Skeletal muscle satellite cell (primary cell): ENCODE measurements at regions not wholly inside any gene's neighbourhood (a gene's known extent, or its start where the extent isn't known, plus 50 kb on each side); places are given as distances from the start of the nearest gene placed in this dataset.

Experiments
- H3K27me3 ChIP-seq: 2 replicates; pipeline ENCODE4 v1.7.0; 2013; ENCODE audit warnings: low read length; ENCODE audit not compliant: control insufficient read depth, insufficient read depth
- H3K36me3 ChIP-seq: 2 replicates; pipeline ENCODE4 v1.7.0; 2013; ENCODE audit warnings: mild to moderate bottlenecking, control low read depth, low read length; ENCODE audit not compliant: insufficient read depth
- H3K4me1 ChIP-seq: 2 replicates; pipeline ENCODE4 v1.7.0; 2013; ENCODE audit warnings: low read length; ENCODE audit not compliant: control insufficient read depth, insufficient read depth
- H3K4me2 ChIP-seq: 2 replicates; pipeline ENCODE4 v1.7.0; 2013; ENCODE audit warnings: mild to moderate bottlenecking, low read length
- H3K4me3 ChIP-seq: 2 replicates; pipeline ENCODE4 v1.7.0; 2013; ENCODE audit warnings: low read length
- H3K9ac ChIP-seq: 2 replicates; pipeline ENCODE4 v1.7.0; 2013; ENCODE audit warnings: mild to moderate bottlenecking, low read depth, low read length, moderate library complexity
- H3K9me3 ChIP-seq: replicated peaks from 2 replicates; pipeline ENCODE4 v1.7.0; 2013; ENCODE audit warnings: mild to moderate bottlenecking, control low read depth, low read length

GRCh38 chr13:33617055-33617454 lies 200.9 kb upstream of the RFC3 start:
- no peak overlapping the region for H3K4me2 ChIP-seq
- H3K36me3 ChIP-seq = no peaks in the 10 kb centered on the region
- no peak overlapping the region for H3K9ac ChIP-seq
- no peaks in the 10 kb centered on the region for H3K4me1 ChIP-seq
- no peaks in the 10 kb centered on the region for H3K9me3 ChIP-seq
- peaks cover 13% of the 10 kb centered on the region for H3K27me3 ChIP-seq
- no peak overlapping the region for H3K4me3 ChIP-seq

GRCh38 chr13:33624253-33624652 lies 193.7 kb upstream of the RFC3 start:
- Histone ChIP-seq H3K4me3 (no peak overlapping the region), H3K9ac (no peak overlapping the region), H3K4me2 (no peak overlapping the region), H3K4me1 (no peaks in the 10 kb centered on the region), H3K9me3 (no peaks in the 10 kb centered on the region), H3K36me3 (no peaks in the 10 kb centered on the region), H3K27me3 (no peaks in the 10 kb centered on the region)

GRCh38 chr13:33624740-33625139 lies 193.2 kb upstream of the RFC3 start:
- no peaks in the 10 kb centered on the region for H3K36me3 ChIP-seq
- no peak overlapping the region for H3K4me3 ChIP-seq
- H3K9ac ChIP-seq = no peak overlapping the region
- H3K4me2 ChIP-seq = no peak overlapping the region
- H3K9me3 ChIP-seq = no peaks in the 10 kb centered on the region
- H3K27me3 ChIP-seq = no peaks in the 10 kb centered on the region
- no peaks in the 10 kb centered on the region for H3K4me1 ChIP-seq

GRCh38 chr13:33626407-33626806 lies 191.5 kb upstream of the RFC3 start:
- no peaks in the 10 kb centered on the region for H3K4me1 ChIP-seq

GRCh38 chr13:33628662-33629061 lies 189.3 kb upstream of the RFC3 start:
- no peaks in the 10 kb centered on the region for H3K36me3 ChIP-seq
- no peaks in the 10 kb centered on the region for H3K4me1 ChIP-seq
- no peaks in the 10 kb centered on the region for H3K27me3 ChIP-seq
- H3K4me3 ChIP-seq = no peak overlapping the region
- H3K4me2 ChIP-seq = no peak overlapping the region
- H3K9me3 ChIP-seq = no peaks in the 10 kb centered on the region
- no peak overlapping the region for H3K9ac ChIP-seq

More at GRCh38 chr13:33626407-33626806, 191.5 kb upstream of the RFC3 start:
- no peak overlapping the region for H3K9ac ChIP-seq
- no peaks in the 10 kb centered on the region for H3K9me3 ChIP-seq
- H3K27me3 ChIP-seq = no peaks in the 10 kb centered on the region
- H3K4me3 ChIP-seq = no peak overlapping the region
- H3K36me3 ChIP-seq = no peaks in the 10 kb centered on the region
- H3K4me2 ChIP-seq = no peak overlapping the region

GRCh38 chr13:33629605-33630360 lies 188.2 kb upstream of the RFC3 start:
- H3K4me1 ChIP-seq = no peaks in the 10 kb centered on the region
- no peak overlapping the region for H3K9ac ChIP-seq
- no peaks in the 10 kb centered on the region for H3K36me3 ChIP-seq
- H3K9me3 ChIP-seq = no peaks in the 10 kb centered on the region
- no peaks in the 10 kb centered on the region for H3K27me3 ChIP-seq
- H3K4me2 ChIP-seq = no peak overlapping the region
- no peak overlapping the region for H3K4me3 ChIP-seq

GRCh38 chr13:33633701-33634545 lies 184.0 kb upstream of the RFC3 start:
- no peak overlapping the region for H3K9ac ChIP-seq
- no peak overlapping the region for H3K4me2 ChIP-seq
- H3K4me1 ChIP-seq = peaks cover 23% of the 10 kb centered on the region
- no peaks in the 10 kb centered on the region for H3K36me3 ChIP-seq
- no peak overlapping the region for H3K4me3 ChIP-seq
- H3K9me3 ChIP-seq = no peaks in the 10 kb centered on the region
- H3K27me3 ChIP-seq = no peaks in the 10 kb centered on the region

- Histone ChIP-seq H3K4me1 (peaks cover 29% of the 10 kb centered on the region), H3K36me3 (no peaks in the 10 kb centered on the region)
These were observed 183.4 kb upstream of the RFC3 start for GRCh38 chr13:33634546-33634982.

GRCh38 chr13:33636243-33636642 lies 181.7 kb upstream of the RFC3 start:
- no peaks in the 10 kb centered on the region for H3K36me3 ChIP-seq
- H3K4me3 ChIP-seq = no peak overlapping the region
- no peak overlapping the region for H3K4me2 ChIP-seq
- H3K9ac ChIP-seq = no peak overlapping the region
- H3K4me1 ChIP-seq = peaks cover 29% of the 10 kb centered on the region
- H3K9me3 ChIP-seq = no peaks in the 10 kb centered on the region
- H3K27me3 ChIP-seq = no peaks in the 10 kb centered on the region

More at GRCh38 chr13:33634546-33634982, 183.4 kb upstream of the RFC3 start:
- no peaks in the 10 kb centered on the region for H3K9me3 ChIP-seq
- no peaks in the 10 kb centered on the region for H3K27me3 ChIP-seq
- H3K4me2 ChIP-seq = no peak overlapping the region
- no peak overlapping the region for H3K4me3 ChIP-seq
- no peak overlapping the region for H3K9ac ChIP-seq

GRCh38 chr13:33636955-33637670 lies 180.8 kb upstream of the RFC3 start:
- H3K9ac ChIP-seq = no peak overlapping the region
- H3K4me3 ChIP-seq = no peak overlapping the region
- H3K36me3 ChIP-seq = no peaks in the 10 kb centered on the region
- no peaks in the 10 kb centered on the region for H3K9me3 ChIP-seq
- H3K27me3 ChIP-seq = no peaks in the 10 kb centered on the region
- peaks cover 32% of the 10 kb centered on the region for H3K4me1 ChIP-seq
- H3K4me2 ChIP-seq = no peak overlapping the region

GRCh38 chr13:33637978-33638743 lies 179.8 kb upstream of the RFC3 start:
- H3K4me3 ChIP-seq = no peak overlapping the region
- no peaks in the 10 kb centered on the region for H3K27me3 ChIP-seq
- H3K9me3 ChIP-seq = no peaks in the 10 kb centered on the region
- H3K4me2 ChIP-seq = no peak overlapping the region
- H3K36me3 ChIP-seq = no peaks in the 10 kb centered on the region
- H3K4me1 ChIP-seq = peaks cover 43% of the 10 kb centered on the region
- H3K9ac ChIP-seq = no peak overlapping the region
